ENCODE measurements at regions not wholly inside any gene's neighbourhood (a gene's known extent, or its start where the extent isn't known, plus 50 kb on each side); places are given as distances from the start of the nearest gene placed in this dataset.
"Not testable (repeated sequence)": the region's sequence is repeated elsewhere in the genome, so short reads cannot be mapped to it uniquely, and the experiment has no call there.

GRCh38 chr4:117577686-117578311 is 456.5 kb upstream of the NDST3 start:
- H3K36me3 ChIP-seq: no peaks in the 10 kb centered on the region
- TF ChIP-seq POLR2A (IDR thresholded peaks at IDR 0.05): no peak
- TF ChIP-seq, protein P1, sequence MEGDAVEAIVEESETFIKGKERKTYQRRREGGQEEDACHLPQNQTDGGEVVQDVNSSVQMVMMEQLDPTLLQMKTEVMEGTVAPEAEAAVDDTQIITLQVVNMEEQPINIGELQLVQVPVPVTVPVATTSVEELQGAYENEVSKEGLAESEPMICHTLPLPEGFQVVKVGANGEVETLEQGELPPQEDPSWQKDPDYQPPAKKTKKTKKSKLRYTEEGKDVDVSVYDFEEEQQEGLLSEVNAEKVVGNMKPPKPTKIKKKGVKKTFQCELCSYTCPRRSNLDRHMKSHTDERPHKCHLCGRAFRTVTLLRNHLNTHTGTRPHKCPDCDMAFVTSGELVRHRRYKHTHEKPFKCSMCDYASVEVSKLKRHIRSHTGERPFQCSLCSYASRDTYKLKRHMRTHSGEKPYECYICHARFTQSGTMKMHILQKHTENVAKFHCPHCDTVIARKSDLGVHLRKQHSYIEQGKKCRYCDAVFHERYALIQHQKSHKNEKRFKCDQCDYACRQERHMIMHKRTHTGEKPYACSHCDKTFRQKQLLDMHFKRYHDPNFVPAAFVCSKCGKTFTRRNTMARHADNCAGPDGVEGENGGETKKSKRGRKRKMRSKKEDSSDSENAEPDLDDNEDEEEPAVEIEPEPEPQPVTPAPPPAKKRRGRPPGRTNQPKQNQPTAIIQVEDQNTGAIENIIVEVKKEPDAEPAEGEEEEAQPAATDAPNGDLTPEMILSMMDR (IDR thresholded peaks at IDR 0.05): no peak
- no peaks in the 10 kb centered on the region for H3K4me1 ChIP-seq
- DNase-seq: no peak
- H3K27me3 ChIP-seq: no peaks in the 10 kb centered on the region
- no peaks in the 10 kb centered on the region for H3K9me3 ChIP-seq
- intact Hi-C loops (cut with DNase I; ENCODE audit: low total_unique reads): no loop called here
- H3K27ac ChIP-seq: no peak overlapping the region
- H3K4me3 ChIP-seq: no peak overlapping the region

DNA sequence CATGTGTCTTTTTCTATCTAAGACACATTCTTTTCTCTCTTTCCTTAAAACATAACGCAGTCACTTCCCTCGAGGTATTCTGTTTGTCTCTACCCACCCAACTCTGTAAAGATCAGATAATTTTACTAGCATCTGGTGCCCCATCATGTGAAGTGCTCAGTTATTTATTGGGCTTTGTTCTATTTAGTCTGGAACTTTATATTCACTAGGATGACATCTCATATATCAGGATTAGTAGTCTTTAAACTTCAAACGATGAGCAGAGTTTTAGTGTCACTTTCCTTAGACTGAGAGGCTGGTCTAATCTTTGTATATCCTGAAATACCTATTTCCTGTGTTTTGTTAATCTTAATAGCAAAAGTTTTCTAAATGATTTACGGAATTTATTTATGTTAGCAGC is 445.5 kb upstream of the NDST3 start:
- H3K4me1 ChIP-seq: no peaks in the 10 kb centered on the region
- no peak for DNase-seq
- no peaks in the 10 kb centered on the region for H3K36me3 ChIP-seq
- H3K4me3 ChIP-seq: no peak overlapping the region
- no peak overlapping the region for H3K27ac ChIP-seq
- TF ChIP-seq, protein P1 (IDR thresholded peaks at IDR 0.05): no peak
- TF ChIP-seq POLR2A (IDR thresholded peaks at IDR 0.05): no peak
- intact Hi-C loops (cut with DNase I; ENCODE audit: low total_unique reads): no loop called here
- H3K27me3 ChIP-seq: no peaks in the 10 kb centered on the region
- no peaks in the 10 kb centered on the region for H3K9me3 ChIP-seq

DNA sequence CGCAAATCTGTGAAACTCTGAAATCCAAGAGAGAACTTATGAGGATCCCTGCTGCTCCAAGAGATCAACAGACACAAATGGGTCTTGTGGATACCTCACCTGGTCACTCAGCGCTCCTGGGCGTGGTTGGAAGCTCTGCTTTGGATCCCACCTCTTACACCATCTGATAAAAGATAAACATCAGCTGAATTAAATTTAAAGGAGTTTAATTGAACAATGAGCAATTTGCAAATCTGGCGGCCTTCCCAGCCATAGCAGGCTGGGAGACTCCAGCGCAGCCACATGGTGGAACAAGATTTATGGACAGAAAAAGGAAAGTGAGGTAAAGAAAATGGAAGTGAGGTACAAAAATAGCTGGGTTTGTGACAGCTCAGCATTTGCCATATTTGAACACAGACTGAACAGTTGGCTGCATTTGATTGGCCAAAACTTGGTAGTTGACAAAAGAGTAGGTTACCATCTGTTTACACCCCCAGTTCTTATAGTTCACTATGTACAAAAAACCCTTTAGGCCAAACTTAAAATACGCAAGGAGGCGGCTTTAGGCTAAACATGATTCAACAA is 437.3 kb upstream of the NDST3 start:
- no peak for DNase-seq
- no peaks in the 10 kb centered on the region for H3K9me3 ChIP-seq
- no peaks in the 10 kb centered on the region for H3K4me1 ChIP-seq
- TF ChIP-seq POLR2A (IDR thresholded peaks at IDR 0.05): no peak
- TF ChIP-seq, protein P1 (IDR thresholded peaks at IDR 0.05): no peak
- no peak overlapping the region for H3K4me3 ChIP-seq
- no peak overlapping the region for H3K27ac ChIP-seq
- H3K27me3 ChIP-seq: no peaks in the 10 kb centered on the region
- intact Hi-C loops (cut with DNase I; ENCODE audit: low total_unique reads): no loop called here
- H3K36me3 ChIP-seq: no peaks in the 10 kb centered on the region

GRCh38 chr4:117599393-117599792 is 434.9 kb upstream of the NDST3 start:
- H3K27me3 ChIP-seq; H3K36me3 ChIP-seq; H3K4me1 ChIP-seq; intact Hi-C loops (cut with DNase I; ENCODE audit: low total_unique reads); H3K9me3 ChIP-seq; H3K4me3 ChIP-seq; DNase-seq; H3K27ac ChIP-seq: not testable (repeated sequence)

GRCh38 chr4:117600936-117601335 is 433.4 kb upstream of the NDST3 start:
- H3K4me1 ChIP-seq; H3K36me3 ChIP-seq; H3K27ac ChIP-seq; H3K4me3 ChIP-seq; H3K27me3 ChIP-seq; intact Hi-C loops (cut with DNase I; ENCODE audit: low total_unique reads); DNase-seq; H3K9me3 ChIP-seq: not testable (repeated sequence)

- Histone ChIP-seq H3K27me3 (no peaks in the 10 kb centered on the region), H3K9me3 (no peaks in the 10 kb centered on the region), H3K27ac (no peak overlapping the region), H3K36me3 (no peaks in the 10 kb centered on the region), H3K4me3 (no peak overlapping the region), H3K4me1 (no peaks in the 10 kb centered on the region)
- DNase-seq: no peak
- TF ChIP-seq, protein P1 (IDR thresholded peaks at IDR 0.05): no peak
- no peak for TF ChIP-seq POLR2A (IDR thresholded peaks at IDR 0.05)
- intact Hi-C loops (cut with DNase I; ENCODE audit: low total_unique reads): no loop called here
These were observed 423.5 kb upstream of the NDST3 start for GRCh38 chr4:117610706-117611308.
